RPMI8226 (cell line): ENCODE measurements at regions not wholly inside any gene's neighbourhood (a gene's known extent, or its start where the extent isn't known, plus 50 kb on each side); places are given as distances from the start of the nearest gene placed in this dataset.
"Not testable (repeated sequence)": the region's sequence is repeated elsewhere in the genome, so short reads cannot be mapped to it uniquely, and the experiment has no call there.

Source experiments
- DNase-seq: peaks from one replicate; pipeline ENCODE4 v3.0.0-alpha.2; 2015

DNA sequence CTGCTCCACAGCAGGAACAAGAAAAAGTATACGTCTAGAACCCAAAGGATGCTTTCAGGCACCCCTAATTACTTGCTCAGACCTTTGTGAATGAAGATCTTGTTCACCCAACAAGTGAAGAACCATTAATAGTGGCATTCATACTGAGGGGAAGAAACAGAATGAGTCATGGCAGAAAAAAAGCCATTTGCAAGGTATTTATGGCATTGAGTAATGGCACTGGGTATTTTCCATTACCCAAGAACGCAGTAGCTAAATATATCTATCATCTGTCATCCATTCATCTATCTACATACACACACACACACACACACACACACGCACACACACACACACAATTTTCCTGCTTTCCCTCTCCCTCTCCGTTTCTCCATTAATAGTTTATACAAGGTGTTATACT lies 56.4 kb upstream of the XIRP2 start:
- no peak for DNase-seq

DNA sequence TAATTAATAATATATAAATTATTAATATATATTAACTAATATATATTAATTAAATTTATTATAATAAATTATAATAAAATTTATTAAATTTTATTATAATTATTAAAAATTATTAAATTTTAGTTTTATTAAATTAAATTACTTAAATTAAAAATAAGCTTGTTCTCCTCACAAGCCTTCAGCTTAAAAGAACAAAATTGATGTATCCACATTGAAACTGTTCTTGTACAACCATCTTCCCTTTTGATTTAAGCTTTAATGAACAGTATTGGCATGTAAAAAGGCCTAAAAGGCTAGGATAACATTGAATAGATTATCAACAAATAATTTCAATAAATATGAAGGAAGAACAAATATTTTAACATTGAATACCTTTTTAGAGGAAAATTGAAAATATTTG lies 62.4 kb upstream of the XIRP2 start:
- DNase-seq, result no peak

DNA sequence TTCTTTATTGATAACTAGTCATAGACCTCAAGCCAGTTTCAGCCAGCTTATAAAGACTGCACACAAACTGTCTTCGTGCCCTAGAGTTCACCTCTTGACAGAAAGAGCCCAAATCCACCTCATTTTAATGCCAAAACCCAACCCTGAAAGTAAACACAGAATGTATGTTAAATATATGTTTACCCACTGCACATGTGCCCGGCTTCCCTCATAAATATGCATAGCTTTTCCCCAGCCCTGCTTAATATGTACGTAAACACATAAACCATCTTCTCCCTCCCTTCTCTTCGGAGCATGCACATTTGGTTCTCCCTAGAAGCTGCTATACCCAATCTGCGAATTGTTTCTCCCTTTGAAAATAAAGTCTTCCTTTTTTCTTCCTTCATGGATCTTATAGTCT lies 73.9 kb upstream of the XIRP2 start:
- DNase-seq, result no peak

DNA sequence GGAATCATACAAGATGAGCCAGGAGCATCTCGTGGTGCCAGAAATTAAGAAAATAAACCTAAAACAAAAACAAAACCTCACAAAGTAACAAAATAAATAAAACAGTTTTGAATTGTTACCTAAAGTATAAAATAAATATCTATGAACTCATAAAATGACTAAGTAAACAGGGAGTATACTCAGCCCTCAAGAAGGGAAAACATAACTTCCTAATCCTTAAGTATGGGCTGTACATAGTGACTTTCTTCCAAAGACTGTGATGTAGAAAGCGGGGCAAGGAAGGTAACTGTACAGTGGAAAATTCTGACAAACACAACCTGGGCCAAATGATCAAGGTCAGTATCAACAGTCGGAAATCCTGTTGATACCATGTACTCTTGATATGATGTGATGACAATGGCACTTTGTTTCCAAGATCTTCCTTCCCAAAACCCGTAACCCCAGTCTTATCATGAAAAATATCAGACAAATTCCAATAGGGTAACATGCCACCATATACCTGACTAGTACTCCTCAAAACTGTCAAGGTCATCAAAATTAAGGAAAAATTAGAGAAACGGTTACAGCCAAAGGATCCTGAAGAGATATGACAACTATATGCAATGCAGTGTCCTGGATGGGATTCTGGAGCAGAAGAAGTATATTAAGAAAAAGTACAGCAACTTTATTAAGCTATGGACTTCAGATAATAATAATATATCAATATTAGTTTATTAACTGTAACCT lies 76.0 kb upstream of the XIRP2 start:
- no peak for DNase-seq

DNA sequence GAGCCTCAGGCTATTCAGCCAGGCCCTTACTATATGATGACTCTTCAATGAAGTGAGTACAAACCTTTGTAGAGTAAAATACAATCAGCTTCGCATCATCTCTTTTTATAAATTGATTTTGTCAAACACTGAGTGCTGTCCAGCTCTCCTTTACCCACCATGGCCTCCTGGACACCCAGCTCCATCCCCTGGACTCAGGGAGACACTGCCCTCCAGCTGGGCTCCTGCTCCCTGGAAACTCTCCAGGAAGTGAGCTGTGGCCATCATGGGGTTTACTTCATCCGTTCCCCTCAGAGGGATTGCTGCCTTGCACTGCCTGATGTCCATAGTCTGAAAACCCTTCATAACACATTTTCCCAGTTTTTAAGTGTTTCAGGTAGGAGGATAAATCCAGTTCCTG lies 82.5 kb upstream of the XIRP2 start:
- DNase-seq, result no peak

DNA sequence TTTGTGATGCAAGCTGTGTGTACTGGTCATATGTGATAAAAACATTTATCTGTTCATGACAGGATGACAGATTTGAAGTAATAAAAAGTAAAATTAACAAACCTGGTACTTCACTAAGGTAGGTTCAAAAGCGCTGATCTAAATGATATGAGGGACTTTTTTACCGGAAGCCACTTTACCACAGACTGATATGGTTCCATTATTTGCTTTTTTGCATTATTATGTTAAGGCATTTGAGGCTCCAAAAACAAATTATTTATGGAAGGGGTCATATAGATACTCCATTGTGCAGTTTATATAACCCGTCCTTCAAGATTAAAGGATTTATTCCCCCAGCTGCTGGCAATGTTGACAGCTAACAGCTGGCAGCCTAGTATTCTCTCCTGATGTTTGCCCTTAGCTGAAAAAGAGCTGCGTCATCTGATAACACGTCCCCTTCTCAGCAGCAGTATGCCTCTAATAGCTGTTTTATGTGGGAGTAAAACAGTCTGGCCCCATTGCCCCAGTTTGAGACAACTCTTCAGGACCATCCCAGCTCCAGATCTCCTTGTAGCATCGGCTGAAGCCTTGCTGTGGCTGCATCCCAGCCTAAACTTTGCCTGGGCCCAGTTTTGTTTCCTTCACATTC lies 84.8 kb upstream of the XIRP2 start:
- no peak for DNase-seq

DNA sequence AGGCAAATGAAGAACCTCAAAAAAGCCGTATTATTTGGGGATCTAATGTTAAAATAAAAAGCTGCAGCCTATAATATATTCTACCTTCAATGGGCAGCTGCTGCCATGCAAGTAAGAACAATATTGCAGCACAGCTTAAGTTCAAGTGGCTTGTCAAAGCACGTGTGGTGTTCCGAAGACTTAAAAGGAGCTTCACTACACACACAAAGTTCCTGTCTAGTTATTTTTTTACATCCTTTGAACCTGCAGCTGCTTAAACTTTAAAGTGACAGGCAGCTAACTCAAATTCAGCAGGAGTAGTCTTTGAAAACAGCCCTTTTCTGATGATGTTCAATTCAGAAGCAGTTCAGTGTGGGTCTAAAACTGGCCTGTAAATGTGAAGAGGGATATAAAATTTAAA lies 85.8 kb upstream of the XIRP2 start:
- no peak for DNase-seq

DNA sequence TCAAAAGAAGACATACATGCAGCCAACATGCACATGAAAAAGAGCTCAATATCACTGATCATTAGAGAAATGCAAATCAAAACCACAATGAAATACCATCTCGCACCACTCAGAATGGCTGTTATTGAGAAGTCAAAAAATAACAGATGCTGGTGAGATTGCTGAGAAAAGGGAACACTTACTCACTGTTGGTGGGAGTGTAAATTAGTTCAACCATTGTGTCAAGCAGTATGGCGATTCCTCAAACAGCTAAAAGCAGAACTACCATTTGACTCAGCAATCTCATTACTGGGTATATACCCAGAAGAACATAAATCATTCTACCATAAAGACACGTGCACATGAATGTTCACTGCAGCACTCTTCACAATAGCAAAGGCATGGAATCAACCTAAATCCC lies 95.5 kb upstream of the XIRP2 start:
- no peak for DNase-seq

DNA sequence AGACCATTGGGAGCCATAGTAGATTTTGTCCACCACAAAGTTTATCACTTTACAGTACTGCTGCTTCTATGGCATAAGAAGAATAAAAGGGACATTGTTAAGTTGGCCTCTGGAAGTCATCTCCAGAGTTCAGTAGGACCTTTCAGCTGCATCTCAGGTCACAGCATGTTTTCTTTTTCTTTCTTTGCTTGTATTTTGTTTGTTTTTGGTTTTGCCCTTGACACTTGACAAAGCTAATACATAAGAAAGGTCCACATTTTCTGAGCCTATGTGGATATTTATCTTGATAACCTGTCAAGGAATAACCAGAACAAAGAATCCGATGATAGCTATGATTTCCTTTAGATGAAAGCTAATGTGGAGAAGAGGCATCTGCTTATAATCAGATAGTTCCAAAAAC lies 101.6 kb upstream of the XIRP2 start:
- no peak for DNase-seq

DNA sequence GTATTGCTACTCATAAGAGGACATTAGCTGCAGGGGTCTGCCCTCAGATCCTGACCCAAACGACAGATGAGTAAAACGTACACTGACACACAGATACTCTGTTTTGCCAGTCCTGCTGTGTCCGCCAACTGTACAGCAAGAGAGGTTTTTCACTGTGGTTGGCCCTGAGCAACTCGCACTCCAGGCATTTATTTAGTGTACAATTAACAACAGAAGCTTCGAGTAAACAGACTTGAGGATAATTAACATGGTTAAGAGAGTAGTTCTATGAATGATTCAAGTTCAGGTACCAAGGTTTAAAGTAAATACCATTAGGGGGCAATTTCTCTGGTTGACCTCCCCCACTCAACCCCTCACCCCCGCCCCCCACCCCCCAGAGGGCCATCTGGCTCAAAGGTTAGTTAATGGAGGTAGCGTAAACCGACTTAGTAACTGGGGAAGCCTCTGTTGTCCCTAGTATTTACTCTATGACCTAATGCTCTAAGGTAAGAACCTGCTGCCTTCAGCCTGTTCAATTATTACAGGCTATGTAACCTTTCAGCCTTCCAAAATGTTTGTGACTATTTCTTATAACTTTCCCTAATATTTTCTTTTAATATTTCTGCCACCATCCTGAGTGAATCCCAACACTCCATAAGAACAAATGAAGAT lies 103.9 kb upstream of the XIRP2 start:
- no peak for DNase-seq

DNA sequence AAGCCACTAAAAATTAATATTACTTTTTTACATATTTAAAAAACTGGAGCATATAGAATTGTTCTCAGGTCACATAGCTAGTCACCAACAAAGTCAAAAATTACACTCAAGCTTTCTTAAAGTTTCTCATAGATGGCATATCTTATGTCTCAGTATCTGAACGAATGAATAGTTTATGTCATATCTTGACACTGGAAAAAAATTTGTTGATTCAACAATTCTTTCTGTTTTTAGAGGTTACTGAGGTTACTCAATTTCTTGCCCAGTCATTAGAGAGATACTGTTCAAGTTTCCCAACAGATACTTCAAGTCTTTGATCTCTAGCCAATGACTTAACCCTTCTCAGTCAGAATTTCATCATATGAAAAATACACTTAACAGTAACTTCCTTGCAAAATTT lies 113.1 kb upstream of the XIRP2 start:
- DNase-seq, result no peak

DNA sequence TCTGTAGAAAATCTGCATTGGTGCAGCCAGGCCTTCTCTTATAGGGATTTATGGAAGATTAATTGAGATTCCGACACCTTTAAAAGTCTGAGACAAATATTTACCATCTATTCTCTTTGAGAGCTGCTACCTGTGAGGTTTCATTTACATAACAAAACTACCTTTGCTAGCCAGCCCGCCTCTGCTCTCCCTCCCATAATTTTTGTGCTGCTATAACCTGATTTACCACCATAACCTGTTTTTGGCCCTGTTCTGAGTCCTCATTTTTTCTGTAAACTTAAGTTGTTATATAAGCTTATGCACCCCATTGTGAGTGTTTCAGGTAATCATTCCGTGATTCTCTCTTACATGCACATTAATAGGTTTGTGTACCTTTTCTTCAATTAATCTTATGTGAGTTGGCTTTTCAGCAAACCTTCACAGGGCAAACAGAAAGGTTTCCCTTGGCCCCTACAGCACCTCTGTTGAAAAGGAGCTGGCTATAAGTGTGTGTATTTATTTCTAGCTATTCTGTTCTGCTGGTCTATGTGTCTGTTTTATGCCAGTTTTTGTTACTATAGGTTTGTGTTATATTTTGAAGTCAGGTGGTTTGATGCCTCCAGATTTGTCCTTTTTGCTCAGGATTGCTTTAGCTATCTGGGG lies 114.9 kb upstream of the XIRP2 start:
- no peak for DNase-seq

DNA sequence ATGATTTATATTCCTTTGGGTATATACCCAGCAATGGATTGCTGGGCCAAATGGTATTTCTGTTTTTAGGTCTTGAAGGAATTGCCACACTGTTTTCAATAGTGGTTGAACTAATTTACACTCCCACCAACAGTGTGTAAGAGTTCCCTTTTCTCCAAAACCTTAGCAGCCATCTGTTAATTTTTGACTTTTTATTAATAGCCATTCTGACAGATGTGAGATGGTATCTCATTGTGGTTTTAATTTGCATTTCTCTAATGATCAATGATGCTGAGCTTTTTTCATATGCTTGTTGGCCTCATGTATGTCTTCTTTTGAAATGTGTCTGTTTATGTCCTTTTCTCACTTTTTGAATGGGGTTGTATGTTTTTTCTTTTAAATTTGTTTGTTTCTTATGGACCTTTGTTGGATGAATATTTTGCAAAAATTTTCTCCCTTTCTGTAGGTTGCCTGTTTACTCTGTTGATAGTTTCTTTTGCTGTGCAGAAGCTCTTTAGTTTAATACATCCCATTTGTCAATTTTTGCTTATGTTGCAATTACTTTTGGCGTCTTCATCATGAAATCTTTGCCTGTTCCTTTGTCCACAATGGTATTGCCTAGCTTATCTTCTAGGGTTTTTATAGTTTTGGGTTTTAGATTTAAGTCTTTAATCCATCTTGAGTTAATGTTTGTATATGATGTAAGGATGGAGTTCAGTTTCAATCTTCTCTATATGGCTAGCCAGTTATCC lies 119.7 kb upstream of the XIRP2 start:
- no peak for DNase-seq

DNA sequence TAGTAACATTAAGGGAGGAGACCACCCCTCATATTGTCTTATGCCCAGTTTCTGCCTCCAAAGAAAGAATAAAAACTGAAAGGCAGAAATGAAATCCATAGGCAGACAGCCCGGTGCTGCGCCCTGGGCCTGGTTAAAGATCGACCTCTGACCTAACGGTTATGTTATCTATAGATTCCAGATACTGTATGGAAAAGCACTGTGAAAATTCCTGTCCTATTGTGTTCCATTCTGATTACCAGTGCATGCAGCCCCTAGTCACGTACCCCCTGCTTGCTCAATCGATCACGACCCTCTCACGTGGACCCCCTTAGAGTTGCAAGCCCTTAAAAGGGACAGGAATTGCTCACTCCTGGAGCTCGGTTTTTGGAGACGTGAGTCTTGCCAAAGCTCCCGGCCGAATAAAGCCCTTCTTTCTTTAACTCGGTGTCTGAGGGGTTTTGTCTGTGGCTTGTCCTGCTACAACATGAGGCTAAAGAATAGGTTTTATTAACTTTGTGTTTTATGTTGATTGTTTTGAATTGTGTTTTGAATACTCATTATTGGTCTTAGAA lies 121.4 kb upstream of the XIRP2 start:
- not testable (repeated sequence) for DNase-seq

DNA sequence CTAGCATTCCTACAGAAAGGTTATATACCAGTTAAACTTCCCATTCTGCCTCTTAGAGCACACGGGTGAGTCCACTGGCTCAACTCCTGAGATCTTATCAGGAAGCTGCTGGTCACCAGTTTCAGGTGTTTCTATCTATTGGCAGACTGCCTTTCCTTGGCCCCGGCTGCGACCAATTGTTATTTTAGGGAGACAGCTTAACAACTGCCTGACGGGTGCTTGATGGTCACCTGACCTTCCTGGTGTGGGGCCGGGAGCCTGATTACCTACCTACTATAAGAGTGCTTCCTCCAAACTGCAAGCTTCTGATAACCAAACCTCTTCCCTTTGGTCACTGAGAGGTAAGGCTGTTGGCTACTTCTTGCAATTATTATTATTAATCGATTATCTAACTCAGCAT lies 122.1 kb upstream of the XIRP2 start:
- no peak for DNase-seq

DNA sequence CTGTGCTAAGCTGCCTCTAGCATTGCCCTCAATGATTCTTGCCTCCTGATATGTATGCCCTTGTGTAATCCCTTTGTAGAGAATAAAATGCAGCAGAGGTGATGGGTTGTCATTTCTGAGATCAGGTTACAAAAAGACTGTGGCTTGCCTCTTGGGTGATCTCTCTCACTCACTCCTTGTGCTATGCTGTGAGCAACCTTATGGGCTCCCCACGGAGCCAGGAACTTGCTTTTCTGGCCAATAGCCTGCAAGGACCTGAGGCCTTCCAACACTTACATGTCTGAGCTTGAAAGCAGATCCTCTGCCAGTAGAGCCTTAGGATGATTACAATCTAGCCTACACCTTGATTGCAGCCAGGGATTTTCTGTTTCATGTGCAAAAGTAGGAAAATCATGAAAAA lies 123.1 kb upstream of the XIRP2 start:
- no peak for DNase-seq

DNA sequence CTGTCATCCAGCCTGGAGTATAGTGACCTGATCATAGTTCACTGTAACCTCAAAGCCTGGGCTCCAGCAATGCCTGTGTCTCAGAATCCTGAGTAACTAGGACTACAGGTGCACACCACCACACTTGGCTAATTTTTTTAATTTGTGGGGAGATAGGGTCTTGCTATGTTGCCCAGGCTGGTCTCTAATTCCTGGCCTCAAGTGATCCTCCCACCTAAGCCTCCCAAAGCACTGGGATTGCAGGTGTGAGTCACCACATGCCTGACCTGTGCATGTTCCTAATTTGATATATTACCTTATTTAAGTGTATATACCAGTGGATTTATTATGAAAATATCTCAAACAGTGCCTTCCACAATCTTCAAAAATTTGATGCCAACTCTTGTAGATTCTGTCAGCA lies 123.6 kb upstream of the XIRP2 start:
- DNase-seq, result no peak

DNA sequence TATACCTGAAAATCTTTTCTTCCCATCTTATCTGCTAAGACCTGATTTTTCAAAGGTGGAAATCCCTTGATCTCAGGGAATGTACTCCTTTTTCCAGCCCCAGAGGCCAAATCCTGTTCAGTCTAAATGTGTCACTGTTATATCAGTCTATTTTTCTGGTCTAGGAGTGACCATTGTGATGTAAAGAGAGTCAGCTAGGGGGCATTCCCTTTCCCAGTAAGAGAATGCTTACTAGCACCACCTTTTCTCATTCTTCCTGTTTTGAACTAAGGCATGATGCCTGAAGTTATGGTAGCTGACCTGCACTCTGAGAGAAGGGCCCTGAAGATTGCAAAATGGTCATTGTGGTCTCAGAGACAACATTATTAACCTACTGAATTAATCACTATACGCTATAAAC lies 124.1 kb upstream of the XIRP2 start:
- no peak for DNase-seq

DNA sequence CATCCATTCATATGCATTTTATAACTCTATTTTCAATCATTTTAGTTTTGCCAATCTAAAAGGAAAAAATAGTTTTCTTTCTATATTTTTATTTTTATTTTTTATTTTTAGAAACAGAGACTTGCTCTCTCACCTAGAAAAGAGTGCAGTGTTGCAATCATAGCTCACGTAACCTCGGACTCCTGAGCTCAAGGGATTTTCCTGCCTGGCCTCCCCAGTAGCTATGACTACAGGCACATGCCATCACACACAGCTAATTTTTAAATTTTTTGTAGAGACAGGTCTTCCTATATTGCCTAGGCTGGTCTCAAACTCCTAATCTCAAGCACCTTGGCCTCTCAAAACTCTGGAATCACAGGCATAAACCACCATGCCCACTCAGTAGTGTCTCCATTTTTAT lies 125.5 kb upstream of the XIRP2 start:
- DNase-seq, result no peak

DNA sequence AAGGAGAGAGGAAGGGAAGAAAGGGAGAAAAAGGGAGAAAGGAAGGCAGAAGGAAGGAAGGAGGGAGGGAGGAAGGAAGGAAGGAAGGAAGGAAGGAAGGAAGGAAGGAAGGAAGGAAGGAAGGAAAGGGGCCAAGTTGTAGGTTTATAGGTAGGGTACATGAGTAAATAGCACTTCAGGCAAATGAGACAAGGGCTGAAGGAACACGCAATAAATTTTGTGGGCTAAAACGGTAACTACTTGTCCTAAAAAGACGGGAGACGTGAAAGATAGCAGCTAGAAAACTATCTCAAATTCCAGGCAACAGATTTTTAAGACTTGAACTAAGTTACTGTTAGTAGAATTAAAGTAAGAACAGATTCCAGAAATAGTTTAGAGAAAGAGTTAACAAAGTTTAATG lies 129.3 kb upstream of the XIRP2 start:
- DNase-seq, result no peak

DNA sequence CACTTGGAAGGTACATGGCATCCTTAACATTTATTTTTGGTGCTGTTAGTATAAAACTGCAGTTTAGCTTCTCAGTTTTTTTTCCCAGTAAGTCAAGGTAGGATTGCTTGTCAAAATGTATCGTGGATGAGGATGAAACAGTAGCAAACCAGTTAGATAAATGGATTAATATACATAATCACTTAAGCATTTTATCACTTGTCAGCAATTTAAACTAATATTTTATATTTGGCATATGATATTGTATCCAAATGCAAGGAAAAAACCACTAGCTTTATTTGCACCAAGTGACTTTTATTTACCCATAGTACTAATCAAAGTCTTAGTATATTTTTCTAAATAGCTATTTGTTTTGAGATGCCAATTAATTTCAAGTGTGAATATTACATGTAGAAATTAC lies 137.7 kb upstream of the XIRP2 start:
- no peak for DNase-seq

DNA sequence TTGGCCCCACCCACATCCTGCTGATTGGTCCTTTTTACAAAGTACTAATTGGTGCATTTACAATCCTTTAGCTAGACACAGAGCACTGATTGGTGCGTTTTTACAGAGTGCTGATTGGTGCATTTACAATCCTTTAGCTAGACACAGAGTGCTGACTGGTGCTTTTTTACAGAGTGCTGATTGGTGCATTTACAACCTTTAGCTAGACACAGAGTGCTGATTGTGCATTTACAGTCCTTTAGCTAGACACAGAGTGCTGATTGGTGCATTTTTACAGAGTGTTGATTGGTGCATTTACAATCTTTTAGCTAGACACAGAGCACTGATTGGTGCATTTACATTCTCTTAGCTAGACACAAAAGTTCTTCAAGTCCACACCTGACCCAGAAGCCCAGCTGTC lies 144.2 kb upstream of the XIRP2 start:
- not testable (repeated sequence) for DNase-seq

DNA sequence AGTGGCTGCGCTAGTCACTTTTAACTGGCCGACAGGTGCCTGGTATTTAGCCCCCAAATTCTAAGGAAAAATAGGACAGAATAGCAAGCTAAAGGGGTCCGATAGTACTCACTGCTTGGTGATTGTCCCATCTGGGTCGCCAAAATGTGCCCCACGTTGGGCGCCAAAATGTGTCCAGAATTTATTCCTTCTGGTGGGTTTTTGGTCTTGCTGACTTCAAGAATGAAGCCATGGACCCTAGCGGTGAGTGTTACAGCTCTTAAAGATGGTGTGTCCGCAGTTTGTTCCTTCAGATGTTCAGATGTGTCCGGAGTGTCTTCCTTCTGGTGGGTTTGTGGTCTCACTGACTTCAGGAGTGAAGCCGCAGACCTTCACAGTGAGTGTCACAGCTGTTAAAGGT lies 144.8 kb upstream of the XIRP2 start:
- not testable (repeated sequence) for DNase-seq
